ENCODE measurements at regions not wholly inside any gene's neighbourhood (a gene's known extent, or its start where the extent isn't known, plus 50 kb on each side); places are given as distances from the start of the nearest gene placed in this dataset.

DNA sequence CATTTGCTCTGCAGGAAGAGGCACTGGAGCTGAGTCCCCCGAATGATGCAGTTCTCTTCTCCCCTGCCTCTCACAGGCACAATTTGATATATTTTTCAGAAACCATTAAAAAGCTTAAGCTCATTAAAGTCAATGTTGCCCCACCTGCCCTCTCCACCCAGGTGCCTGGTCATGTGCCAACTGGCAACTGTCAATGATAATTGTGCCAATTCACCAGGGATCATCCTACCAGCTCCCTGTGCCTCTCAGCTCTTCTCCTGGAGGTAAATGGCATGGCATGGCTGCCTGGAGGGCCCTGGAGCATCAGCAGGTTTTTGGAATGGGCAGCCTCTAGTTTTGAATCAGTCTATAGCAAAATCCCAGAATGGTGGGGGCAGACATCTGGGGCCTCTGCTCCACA is 279.6 kb upstream of the ID2 start:
- Histone ChIP-seq H2BK20ac (ENCODE audit: low read depth, low read length, poor library complexity, severe bottlenecking) (no peak overlapping the region), H2AK5ac (ENCODE audit: insufficient read length, low read length) (no peak overlapping the region), H3K4me2 (ENCODE audit: insufficient read depth, insufficient read length, low read length) (no peak overlapping the region), H3K79me1 (ENCODE audit: insufficient read depth, low read depth, low read length, poor library complexity, severe bottlenecking) (no peaks in the 10 kb centered on the region), H3K27me3 (ENCODE audit: insufficient read depth, low read length) (no peaks in the 10 kb centered on the region), H4K5ac (ENCODE audit: insufficient read length, low read depth, low read length) (no peak overlapping the region), H2BK5ac (ENCODE audit: insufficient read length, low read length) (no peak overlapping the region), H2BK120ac (ENCODE audit: low read depth, low read length, poor library complexity, severe bottlenecking) (no peak overlapping the region), H3K4me1 (ENCODE audit: insufficient read depth, low read length) (no peaks in the 10 kb centered on the region), H3T11ph (ENCODE audit: low read length) (no peak overlapping the region), H3K4ac (ENCODE audit: low read depth, low read length) (no peak overlapping the region), H3K18ac (ENCODE audit: insufficient read length, low read depth, low read length) (no peak overlapping the region), H4K91ac (ENCODE audit: insufficient read length, low read depth, low read length) (no peak overlapping the region), H4K8ac (replicated peaks; ENCODE audit: insufficient read length, low read depth, low read length) (no peak overlapping the region), H3K9ac (ENCODE audit: extremely low read depth, insufficient read length, low read length) (no peak overlapping the region), H3K14ac (ENCODE audit: insufficient read depth, low read length) (no peak overlapping the region; the same call in 1 of the 2 replicates), H3K23me2 (ENCODE audit: insufficient read length, low read depth, low read length, poor library complexity, severe bottlenecking) (no peaks in the 10 kb centered on the region), H2BK12ac (ENCODE audit: insufficient read length, low read depth, low read length) (no peak overlapping the region), H2BK15ac (ENCODE audit: low read depth, low read length) (no peak overlapping the region), H3K79me2 (ENCODE audit: insufficient read depth, low read length) (no peaks in the 10 kb centered on the region), H3K23ac (ENCODE audit: insufficient read length, low read depth, low read length) (no peak overlapping the region), H3K27ac (ENCODE audit: insufficient read length, low read depth, low read length) (no peak overlapping the region), H4K20me1 (ENCODE audit: control insufficient read depth, insufficient read depth, insufficient read length) (no peaks in the 10 kb centered on the region), H3K9me3 (ENCODE audit: control insufficient read depth, low read depth, low read length) (no peaks in the 10 kb centered on the region), H2AFZ (ENCODE audit: low read length) (no peak overlapping the region), H3K56ac (ENCODE audit: insufficient read length, low read depth, low read length) (no peak overlapping the region)
- peaks cover 5 to 8% of the 10 kb centered on the region in 2 experiments; a peak in 3 of 5 replicates for H3K9me3 Mint-ChIP-seq
- H3K4me3 Mint-ChIP-seq = no peak overlapping the region
- H3K27me3 Mint-ChIP-seq (ENCODE audit: low read depth) = peaks cover 6% of the 10 kb centered on the region; the same call in 1 of the 2 replicates
- H3K4me1 Mint-ChIP-seq = peaks cover 3 to 4% of the 10 kb centered on the region in 2 experiments; a peak in 2 of 4 replicates
- TF ChIP-seq CTCF (conservative IDR thresholded peaks at IDR 0.05) = no peak
- no CpG with 5 or more reads among the region's 1 CpG for whole genome bisulfite sequencing (ENCODE audit: extremely low coverage, insufficient read length, low lambda C conversion rate)
- H3K36me3 Mint-ChIP-seq (ENCODE audit: insufficient read depth in 1 of 3, low read depth in 3 of 3) = peaks cover 0 to 4% (median 0%) of the 10 kb centered on the region in 3 experiments; a peak in 1 of 7 replicates
- no peak overlapping the region for H3K27ac Mint-ChIP-seq
- DNase-seq = no peak

All from H9 (cell line).